ENCODE measurements at regions not wholly inside any gene's neighbourhood (a gene's known extent, or its start where the extent isn't known, plus 50 kb on each side); places are given as distances from the start of the nearest gene placed in this dataset.

- DNase-seq (ENCODE audit: low spot score) = no peak
These were observed 233.0 kb upstream of the MAF start for GRCh38 chr16:79833559-79833958.

GRCh38 chr16:79826732-79827475, 226.4 kb upstream of the MAF start:
- no peak for DNase-seq (ENCODE audit: low spot score)

- no peak for DNase-seq (ENCODE audit: low spot score)
These were observed 224.5 kb upstream of the MAF start for GRCh38 chr16:79825002-79825401.

GRCh38 chr16:79823639-79824038, 223.1 kb upstream of the MAF start:
- no peak for DNase-seq (ENCODE audit: low spot score)

- DNase-seq (ENCODE audit: low spot score) = no peak
These were observed 221.4 kb upstream of the MAF start for GRCh38 chr16:79821911-79822310.

GRCh38 chr16:79816081-79816497, 215.6 kb upstream of the MAF start:
- DNase-seq (ENCODE audit: low spot score) = no peak

GRCh38 chr16:79815049-79815448, 214.5 kb upstream of the MAF start:
- DNase-seq (ENCODE audit: low spot score) = no peak

GRCh38 chr16:79814124-79814523, 213.6 kb upstream of the MAF start:
- DNase-seq (ENCODE audit: low spot score) = no peak

GRCh38 chr16:79811541-79811940, 211.0 kb upstream of the MAF start:
- DNase-seq (ENCODE audit: low spot score) = no peak

- DNase-seq (ENCODE audit: low spot score) = no peak
These were observed 210.1 kb upstream of the MAF start for GRCh38 chr16:79810449-79811189.

GRCh38 chr16:79809376-79809775, 208.8 kb upstream of the MAF start:
- no peak for DNase-seq (ENCODE audit: low spot score)

- DNase-seq (ENCODE audit: low spot score) = no peak
These were observed 208.2 kb upstream of the MAF start for GRCh38 chr16:79808731-79809130.

GRCh38 chr16:79806757-79807156, 206.2 kb upstream of the MAF start:
- no peak for DNase-seq (ENCODE audit: low spot score)

- no peak for DNase-seq (ENCODE audit: low spot score)
These were observed 205.1 kb upstream of the MAF start for GRCh38 chr16:79805621-79806020.

GRCh38 chr16:79801646-79802045, 201.1 kb upstream of the MAF start:
- no peak for DNase-seq (ENCODE audit: low spot score)

GRCh38 chr16:79800016-79800608, 199.6 kb upstream of the MAF start:
- no peak for DNase-seq (ENCODE audit: low spot score)

- DNase-seq (ENCODE audit: low spot score) = no peak
These were observed 198.0 kb upstream of the MAF start for GRCh38 chr16:79798416-79799053.

GRCh38 chr16:79797486-79797885, 196.9 kb upstream of the MAF start:
- DNase-seq (ENCODE audit: low spot score) = no peak

- no peak for DNase-seq (ENCODE audit: low spot score)
These were observed 195.0 kb upstream of the MAF start for GRCh38 chr16:79795556-79795955.

GRCh38 chr16:79794941-79795340, 194.4 kb upstream of the MAF start:
- DNase-seq (ENCODE audit: low spot score) = no peak

GRCh38 chr16:79792664-79793351, 192.3 kb upstream of the MAF start:
- DNase-seq (ENCODE audit: low spot score) = no peak

- no peak for DNase-seq (ENCODE audit: low spot score)
These were observed 191.5 kb upstream of the MAF start for GRCh38 chr16:79792076-79792475.
